HG02840 (cell line): ENCODE measurements at regions not wholly inside any gene's neighbourhood (a gene's known extent, or its start where the extent isn't known, plus 50 kb on each side); places are given as distances from the start of the nearest gene placed in this dataset.

Experiments
- ATAC-seq: cut with Tn5 transposase; IDR thresholded peaks from one replicate; pipeline ENCODE4 v1.9.1; 2021; ENCODE audit warnings: mild to moderate bottlenecking, moderate library complexity, moderate number of reproducible peaks; ENCODE audit not compliant: unreplicated experiment, low FRiP score

DNA sequence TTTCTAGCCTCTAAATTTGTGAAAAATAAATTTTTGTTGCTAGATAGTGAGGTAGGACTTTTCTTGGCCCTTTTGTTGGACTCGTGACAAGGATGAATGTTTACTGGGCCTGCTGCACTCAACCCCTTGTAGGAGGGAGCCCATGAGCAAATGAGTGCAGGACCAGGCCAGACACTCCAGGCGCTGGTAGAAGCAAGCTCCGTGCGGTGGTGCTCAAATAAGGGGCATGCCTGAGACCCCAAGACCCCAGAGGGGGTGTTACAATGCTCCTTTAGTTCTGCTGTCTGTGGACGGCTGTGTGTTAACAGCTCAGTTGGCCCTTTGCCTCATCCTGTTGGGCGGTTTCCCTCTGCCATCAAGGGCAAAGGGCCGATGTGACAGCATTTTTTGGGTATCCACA is 1195.3 kb upstream of the PHF14 start:
- no peak for ATAC-seq

- ATAC-seq: no peak
These were observed 1192.0 kb upstream of the PHF14 start for GRCh38 chr7:9781710-9782109.

- no peak for ATAC-seq
These were observed 1191.4 kb upstream of the PHF14 start for GRCh38 chr7:9782275-9782674.

GRCh38 chr7:9785211-9785610 is 1188.5 kb upstream of the PHF14 start:
- no peak for ATAC-seq

GRCh38 chr7:9796241-9796640 is 1177.4 kb upstream of the PHF14 start:
- ATAC-seq: no peak

GRCh38 chr7:9822458-9823290 is 1151.0 kb upstream of the PHF14 start:
- ATAC-seq: no peak

DNA sequence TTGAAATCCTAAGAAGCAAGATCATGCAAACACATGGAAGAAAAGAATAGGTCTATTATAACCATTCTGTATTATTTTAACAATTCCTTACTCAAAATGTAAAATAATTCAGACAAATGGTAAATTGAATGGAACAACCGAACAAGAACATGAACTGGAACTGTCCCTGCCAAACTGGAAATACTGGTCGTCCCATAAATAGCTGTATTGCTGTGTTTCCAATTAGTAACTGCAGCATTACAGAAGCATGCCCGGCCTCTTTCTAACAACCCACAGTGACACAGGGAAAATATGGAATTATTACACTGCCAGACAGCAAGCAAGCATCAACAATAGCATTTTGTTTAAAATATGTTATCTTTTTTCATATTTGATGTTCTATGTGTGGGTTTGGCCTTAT is 1138.5 kb upstream of the PHF14 start:
- ATAC-seq: no peak

DNA sequence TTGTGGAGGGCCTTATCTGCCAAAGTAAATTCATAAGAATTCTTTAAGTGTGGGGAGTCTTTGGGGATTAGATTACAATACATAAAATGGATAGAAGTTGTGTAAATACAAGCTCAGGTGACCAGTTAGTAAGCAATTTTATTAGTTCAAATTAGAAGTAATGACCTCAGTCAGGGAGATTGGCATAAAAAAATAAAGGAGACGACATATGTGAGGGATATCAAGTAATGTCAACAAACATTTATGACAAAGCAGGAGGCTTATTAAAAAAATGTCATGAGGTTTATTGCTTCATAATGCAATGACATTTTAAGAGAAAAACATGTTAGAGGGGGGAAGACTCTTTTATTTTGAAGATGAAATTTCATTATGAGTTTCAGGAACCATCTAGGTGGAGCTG is 1137.0 kb upstream of the PHF14 start:
- ATAC-seq: no peak

DNA sequence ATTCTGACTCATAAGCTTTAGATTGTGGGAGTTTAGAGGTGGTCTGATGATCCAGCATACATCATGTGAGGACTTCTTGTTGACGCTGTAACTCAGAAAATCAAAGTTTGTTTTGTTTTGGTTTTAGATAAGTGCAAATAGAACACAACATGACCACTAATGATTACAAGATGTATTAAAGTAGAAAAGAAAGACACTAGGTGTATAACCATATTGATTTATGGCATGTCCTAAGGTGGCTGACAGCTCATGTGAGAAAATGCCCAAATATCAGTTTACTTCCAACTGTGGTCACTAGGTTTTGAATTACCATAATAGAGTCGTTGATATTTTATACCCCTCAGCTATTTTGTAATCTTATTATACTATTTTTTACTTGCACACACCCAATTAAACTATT is 1131.4 kb upstream of the PHF14 start:
- ATAC-seq: no peak

GRCh38 chr7:9846902-9847301 is 1126.8 kb upstream of the PHF14 start:
- no peak for ATAC-seq

- no peak for ATAC-seq
These were observed 1119.1 kb upstream of the PHF14 start for GRCh38 chr7:9854605-9855004.

- ATAC-seq: no peak
These were observed 1117.0 kb upstream of the PHF14 start for GRCh38 chr7:9856668-9857067.

DNA sequence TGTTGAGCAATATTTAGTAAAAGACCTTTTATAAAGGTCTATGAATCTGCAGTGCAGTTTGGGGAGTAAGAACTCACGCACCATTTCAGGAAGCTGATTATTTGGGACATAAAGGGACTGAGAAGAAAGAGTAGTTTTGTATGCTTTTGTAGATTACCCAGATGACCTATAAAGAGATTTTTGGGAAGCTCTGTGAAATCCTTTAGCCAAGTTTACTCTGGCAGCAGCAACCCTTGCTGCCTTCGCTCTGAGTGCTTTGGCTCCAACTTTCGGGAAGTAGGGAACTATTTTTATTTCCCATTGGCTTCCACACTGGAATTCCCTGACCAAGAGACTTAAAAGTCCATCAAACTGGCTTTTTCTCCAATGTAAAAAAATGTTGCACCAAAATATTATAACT is 1110.1 kb upstream of the PHF14 start:
- ATAC-seq: no peak

DNA sequence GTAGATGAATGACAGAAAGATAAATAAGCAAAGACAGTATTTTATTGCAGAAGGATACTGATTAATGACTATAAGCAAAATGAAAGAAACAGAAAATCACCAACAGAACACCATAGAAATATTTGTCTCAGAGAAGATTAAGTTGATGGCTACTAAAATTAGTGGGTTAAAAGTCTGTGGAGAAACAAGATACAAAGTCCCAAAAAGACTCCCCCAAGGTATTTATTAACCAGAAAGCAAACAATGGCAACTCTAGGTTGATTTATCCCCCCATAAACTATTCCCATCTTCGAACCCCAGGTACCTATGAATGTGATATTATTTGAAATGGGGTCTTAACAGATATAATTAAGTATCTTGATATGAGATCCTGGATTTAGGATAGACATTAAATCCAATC is 1104.5 kb upstream of the PHF14 start:
- ATAC-seq: no peak

GRCh38 chr7:9869566-9869965 is 1104.1 kb upstream of the PHF14 start:
- ATAC-seq: no peak

GRCh38 chr7:9870674-9871073 is 1103.0 kb upstream of the PHF14 start:
- no peak for ATAC-seq

DNA sequence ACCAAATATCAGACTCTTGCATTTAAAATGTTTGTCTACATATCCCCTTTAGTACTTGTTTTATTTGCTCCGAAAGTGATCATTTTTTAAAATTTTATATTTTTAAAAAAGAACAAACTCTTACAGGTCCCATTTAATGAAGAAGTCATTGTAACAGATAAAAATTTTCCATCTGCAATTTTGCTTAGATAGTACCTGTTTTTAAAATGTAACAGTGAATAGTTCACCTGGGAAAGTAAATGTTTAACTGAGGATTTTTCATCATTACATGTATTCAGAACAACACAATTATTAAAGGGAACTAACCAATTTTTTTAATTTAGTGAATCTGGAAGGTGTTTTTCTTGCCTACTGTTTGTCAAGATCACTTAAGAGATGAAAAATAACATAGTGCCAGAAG is 1099.5 kb upstream of the PHF14 start:
- no peak for ATAC-seq

DNA sequence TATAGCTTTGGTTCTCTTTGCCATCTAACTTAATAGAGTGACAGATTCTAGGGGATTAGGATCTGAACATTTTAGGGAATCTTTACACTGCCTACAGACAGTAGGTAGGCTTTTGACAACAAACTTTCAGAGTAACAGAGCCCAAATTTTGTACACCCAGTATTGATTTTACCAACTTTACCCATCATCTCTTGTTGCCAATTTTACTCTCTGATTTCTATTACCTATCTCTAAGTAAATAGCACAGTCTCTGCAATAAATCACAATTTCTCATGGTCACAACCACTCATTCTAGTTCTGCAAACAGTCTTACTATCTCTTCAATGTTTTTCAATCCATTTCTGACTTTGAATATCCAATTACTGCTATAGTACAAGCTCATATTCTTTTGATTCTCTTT is 1097.6 kb upstream of the PHF14 start:
- no peak for ATAC-seq

DNA sequence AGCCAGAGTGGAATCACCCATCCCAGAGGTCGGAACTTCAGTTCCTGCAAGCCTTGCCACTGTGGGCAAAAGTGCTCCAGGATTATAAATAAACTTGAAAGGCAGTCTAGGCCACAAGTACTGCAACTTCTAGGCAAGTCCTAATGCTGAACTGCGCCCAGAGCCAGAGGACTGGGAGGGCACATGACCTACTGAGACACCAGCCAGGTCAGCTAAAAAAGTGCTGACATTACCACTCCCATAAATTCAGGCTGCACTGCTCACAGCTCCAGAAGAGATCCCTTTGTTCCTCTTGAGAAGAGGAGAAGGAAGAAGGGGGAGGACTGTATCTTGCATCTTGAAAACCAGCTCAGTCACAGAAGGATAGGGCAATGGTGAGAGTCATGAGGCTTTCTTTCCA is 1084.1 kb upstream of the PHF14 start:
- ATAC-seq: no peak

DNA sequence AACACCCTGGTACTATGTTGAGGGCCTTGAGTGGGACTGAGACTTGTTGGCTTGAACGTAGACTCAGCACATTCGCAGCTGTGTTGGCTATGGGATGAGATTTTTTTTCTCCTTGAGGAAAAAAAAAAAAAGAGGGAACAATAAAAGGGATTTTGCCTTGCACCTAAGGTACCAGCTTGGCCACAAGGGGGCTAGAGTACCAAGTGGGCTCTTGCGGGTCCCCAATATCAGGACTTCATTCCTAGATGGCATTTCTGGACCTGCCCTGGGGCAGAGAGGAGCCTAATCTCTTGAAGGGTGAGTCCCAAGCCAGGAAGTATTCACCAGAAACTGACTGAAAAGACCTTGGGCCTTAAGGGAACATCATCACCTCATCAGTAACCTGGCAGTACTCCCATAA is 1083.6 kb upstream of the PHF14 start:
- no peak for ATAC-seq

- no peak for ATAC-seq
These were observed 1082.6 kb upstream of the PHF14 start for GRCh38 chr7:9891056-9891455.

- no peak for ATAC-seq
These were observed 1073.3 kb upstream of the PHF14 start for GRCh38 chr7:9900339-9900738.

DNA sequence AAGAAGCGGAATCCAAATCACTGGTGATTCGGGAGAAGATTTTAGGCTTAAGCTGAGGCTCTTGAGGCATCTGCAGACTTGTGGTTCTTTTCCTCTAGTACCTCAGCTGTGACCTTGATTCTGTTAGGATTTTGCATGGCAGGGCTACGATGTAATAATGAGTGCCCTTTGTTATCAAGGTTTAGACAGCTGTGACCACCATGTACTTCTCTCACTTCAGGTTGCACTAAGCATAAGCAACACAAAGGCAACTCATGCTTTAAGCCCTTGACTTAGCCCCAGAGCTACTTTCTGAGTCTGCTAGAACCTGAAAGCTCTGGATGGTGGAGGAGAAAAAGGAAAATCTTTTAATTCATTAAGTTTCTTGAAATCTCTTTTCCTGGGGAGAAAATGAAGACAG is 1052.3 kb upstream of the PHF14 start:
- no peak for ATAC-seq
